ENCODE measurements at regions not wholly inside any gene's neighbourhood (a gene's known extent, or its start where the extent isn't known, plus 50 kb on each side); places are given as distances from the start of the nearest gene placed in this dataset.
"Not testable (repeated sequence)": the region's sequence is repeated elsewhere in the genome, so short reads cannot be mapped to it uniquely, and the experiment has no call there.

DNA sequence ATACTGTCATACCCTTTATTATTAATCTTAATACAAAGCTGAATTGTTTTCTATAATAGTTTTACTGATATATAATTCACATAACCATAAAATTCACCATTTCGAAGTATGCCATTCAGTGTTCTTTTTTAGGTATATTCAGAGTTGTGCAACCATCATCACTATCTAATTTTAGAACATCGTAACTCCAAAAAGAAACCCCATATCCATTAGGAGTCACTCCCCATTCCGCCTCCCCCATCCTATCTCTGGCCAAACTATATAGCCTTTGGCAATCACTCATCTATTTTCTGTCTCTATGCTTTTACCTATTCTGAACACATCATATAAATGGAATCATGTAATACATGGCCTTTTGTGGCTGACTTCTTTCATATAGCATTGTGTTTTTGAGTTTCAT is 169.7 kb upstream of the GALNT15 start:
- DNase-seq (ENCODE audit: low read depth), result no peak
- no peak overlapping the region for H3K4me3 ChIP-seq (ENCODE audit: low read depth, low read length)
- TF ChIP-seq, protein P1, sequence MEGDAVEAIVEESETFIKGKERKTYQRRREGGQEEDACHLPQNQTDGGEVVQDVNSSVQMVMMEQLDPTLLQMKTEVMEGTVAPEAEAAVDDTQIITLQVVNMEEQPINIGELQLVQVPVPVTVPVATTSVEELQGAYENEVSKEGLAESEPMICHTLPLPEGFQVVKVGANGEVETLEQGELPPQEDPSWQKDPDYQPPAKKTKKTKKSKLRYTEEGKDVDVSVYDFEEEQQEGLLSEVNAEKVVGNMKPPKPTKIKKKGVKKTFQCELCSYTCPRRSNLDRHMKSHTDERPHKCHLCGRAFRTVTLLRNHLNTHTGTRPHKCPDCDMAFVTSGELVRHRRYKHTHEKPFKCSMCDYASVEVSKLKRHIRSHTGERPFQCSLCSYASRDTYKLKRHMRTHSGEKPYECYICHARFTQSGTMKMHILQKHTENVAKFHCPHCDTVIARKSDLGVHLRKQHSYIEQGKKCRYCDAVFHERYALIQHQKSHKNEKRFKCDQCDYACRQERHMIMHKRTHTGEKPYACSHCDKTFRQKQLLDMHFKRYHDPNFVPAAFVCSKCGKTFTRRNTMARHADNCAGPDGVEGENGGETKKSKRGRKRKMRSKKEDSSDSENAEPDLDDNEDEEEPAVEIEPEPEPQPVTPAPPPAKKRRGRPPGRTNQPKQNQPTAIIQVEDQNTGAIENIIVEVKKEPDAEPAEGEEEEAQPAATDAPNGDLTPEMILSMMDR (conservative IDR thresholded peaks at IDR 0.05; ENCODE audit: low read depth, low read length), result no peak

DNA sequence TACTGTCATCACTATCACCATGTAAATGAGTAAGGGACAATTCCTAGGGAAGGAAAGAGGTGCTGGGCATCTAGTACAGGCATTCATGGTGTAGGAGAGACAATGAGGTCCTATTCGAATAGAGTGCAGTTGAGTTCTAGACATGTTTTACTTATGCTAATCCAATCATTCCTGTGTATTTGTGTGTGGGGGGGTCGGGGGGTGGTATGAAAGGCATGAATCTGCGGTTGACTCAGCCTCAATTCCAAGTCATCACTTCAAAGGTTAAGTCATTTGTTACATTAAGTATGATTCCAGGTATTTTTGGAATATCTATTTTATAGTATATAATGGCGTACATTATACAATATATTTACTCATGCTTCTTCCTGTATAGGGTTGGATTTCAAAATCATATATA is 163.1 kb upstream of the GALNT15 start:
- no peak for DNase-seq (ENCODE audit: low read depth)
- H3K4me3 ChIP-seq (ENCODE audit: low read depth, low read length), result no peak overlapping the region
- TF ChIP-seq, protein P1 (conservative IDR thresholded peaks at IDR 0.05; ENCODE audit: low read depth, low read length), result no peak

DNA sequence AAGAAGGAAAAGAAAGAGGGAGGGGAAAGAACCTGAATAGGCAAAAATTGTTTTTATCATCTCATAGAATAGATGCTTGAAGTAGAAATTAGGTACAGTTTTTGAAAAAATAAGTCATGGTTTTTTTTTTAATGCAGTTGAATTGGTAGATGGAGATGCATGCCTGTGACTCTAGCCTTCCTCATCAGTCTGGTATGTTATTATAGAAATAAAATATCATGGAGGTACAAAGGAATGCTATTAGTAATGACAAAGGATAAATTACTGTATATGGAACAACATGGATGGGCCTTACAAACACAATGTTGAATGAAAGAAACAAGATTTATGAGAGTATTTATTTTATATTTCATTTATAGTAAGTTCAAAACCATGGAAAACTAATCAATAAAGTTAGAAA is 162.4 kb upstream of the GALNT15 start:
- DNase-seq (ENCODE audit: low read depth), result no peak
- TF ChIP-seq, protein P1 (conservative IDR thresholded peaks at IDR 0.05; ENCODE audit: low read depth, low read length), result no peak
- H3K4me3 ChIP-seq (ENCODE audit: low read depth, low read length), result no peak overlapping the region

DNA sequence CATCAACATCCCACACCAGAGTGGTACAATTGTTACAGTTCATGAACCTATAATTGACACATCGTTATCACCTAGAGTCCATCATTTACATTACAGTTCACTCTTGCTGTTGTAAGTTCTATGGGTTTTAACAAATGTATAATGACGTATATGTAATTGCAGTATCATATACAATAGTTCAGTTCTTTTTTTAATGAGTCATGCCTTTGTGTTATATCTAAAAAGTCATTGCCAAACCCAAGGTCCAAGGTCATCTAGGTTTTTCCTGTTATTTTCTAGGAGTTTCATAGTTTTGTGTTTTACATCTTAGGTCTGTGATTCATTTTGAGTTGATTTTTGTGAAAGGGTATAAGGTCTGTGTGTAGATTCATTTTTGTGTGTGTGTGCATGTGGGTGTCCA is 160.9 kb upstream of the GALNT15 start:
- no peak overlapping the region for H3K4me3 ChIP-seq (ENCODE audit: low read depth, low read length)
- TF ChIP-seq, protein P1 (conservative IDR thresholded peaks at IDR 0.05; ENCODE audit: low read depth, low read length), result no peak
- DNase-seq (ENCODE audit: low read depth), result no peak

DNA sequence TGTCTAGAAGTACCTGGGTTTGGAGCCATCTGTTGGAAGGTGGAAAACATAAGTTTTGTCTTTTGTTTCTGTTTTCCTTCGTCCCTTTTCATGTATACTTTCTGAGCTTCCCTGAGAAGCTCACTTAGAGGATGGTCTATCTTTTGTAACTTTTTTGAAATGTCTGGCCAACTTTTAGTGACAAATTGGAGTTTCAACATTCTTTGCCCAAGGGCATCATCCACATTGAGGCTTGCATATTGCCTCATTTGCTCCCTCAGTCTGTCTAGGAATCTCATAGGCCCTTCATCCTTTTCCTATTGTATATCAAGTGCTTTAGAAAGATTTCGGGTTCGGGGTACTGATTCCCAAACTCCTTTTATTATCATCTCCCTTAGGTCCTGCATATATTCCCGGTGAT is 152.7 kb upstream of the GALNT15 start:
- DNase-seq (ENCODE audit: low read depth); H3K4me3 ChIP-seq (ENCODE audit: low read depth, low read length): not testable (repeated sequence)
- TF ChIP-seq, protein P1 (conservative IDR thresholded peaks at IDR 0.05; ENCODE audit: low read depth, low read length), result peak; percentile 3

DNA sequence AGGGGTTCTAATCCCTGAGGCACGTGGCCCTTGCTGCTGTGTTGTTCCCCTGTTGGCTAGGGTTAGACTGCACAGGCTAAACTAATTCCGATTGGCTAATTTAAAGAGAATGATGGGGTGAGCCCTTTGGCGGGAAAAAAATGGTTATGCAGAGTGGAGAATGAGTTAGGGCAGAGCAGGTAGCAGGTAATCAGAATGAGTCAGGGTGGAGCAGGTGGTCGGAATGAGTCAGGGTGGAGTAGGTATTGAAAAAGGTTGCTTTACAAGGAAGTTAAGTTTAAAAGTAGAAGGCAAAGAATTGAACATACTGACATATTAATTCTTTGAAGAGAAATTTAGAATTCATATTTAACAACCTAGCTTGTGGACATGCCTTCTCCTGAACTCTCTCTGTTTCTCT is 150.6 kb upstream of the GALNT15 start:
- H3K4me3 ChIP-seq (ENCODE audit: low read depth, low read length); DNase-seq (ENCODE audit: low read depth): not testable (repeated sequence)

DNA sequence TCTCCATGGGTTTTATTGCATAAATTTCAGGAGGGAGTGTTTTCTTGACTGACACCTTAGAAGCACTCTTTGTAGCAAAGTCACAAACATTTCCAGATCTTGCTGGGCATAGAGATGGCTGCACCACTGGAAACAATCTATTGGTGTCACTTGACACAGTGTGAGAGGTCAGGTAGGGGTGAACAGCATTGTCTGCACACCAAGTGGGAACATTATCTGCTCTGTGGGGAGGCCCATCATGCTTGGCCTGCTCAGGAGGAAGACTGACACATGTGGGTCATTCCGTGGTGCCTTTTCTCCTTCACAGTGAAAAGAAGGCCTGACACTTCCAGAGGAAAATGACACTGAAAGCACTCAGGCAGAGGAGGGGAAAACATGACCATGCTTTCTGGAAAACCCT is 149.9 kb upstream of the GALNT15 start:
- TF ChIP-seq, protein P1 (conservative IDR thresholded peaks at IDR 0.05; ENCODE audit: low read depth, low read length), result no peak
- H3K4me3 ChIP-seq (ENCODE audit: low read depth, low read length), result no peak overlapping the region
- DNase-seq (ENCODE audit: low read depth), result no peak

DNA sequence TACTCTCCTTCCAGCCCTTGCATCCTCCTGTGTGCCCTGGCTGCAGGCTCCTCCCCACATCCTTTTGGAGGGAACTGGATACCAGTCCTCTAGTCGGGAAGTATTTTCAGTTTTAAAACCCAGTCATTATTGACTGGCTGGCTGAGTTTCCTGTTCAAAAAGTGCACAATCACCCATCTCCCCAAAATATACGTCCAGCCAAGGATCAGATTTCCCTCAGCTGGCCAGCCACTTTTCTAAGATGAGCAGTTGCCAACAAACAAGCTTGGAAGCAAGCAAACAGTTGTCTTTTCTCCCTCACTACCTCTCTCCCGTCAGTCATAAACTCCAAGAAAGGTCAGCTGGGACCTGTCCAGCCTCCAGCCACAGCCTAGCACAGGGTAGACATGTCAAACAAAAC is 147.7 kb upstream of the GALNT15 start:
- no peak overlapping the region for H3K4me3 ChIP-seq (ENCODE audit: low read depth, low read length)
- TF ChIP-seq, protein P1 (conservative IDR thresholded peaks at IDR 0.05; ENCODE audit: low read depth, low read length), result no peak
- no peak for DNase-seq (ENCODE audit: low read depth)
